Cardiac fibroblast (primary cell): ENCODE measurements at regions not wholly inside any gene's neighbourhood (a gene's known extent, or its start where the extent isn't known, plus 50 kb on each side); places are given as distances from the start of the nearest gene placed in this dataset.
A peak's percentile ranks its signal among the peaks of the same experiment; 100 is the strongest.

Experiments used
- DNase-seq, 2 donors: peaks; one replicate each; pipeline versions ENCODE4 v3.0.0 to v3.0.0-alpha.2; 2010; ENCODE audit warnings: low read depth in 2 of 2
- H3K4me3 ChIP-seq, 2 donors: replicated peaks in 1 of 2; 1 replicate in 1 of 2; 2 replicates in 1 of 2; pipeline ENCODE4 v1.5.1; 2011; ENCODE audit warnings: low read depth in 2 of 2, low read length in 2 of 2, mild to moderate bottlenecking in 2 of 2, moderate library complexity in 1 of 2
- TF ChIP-seq, protein P1 (sequence below): IDR thresholded peaks from one replicate; pipeline ENCODE4 v1.5.1; 2011; ENCODE audit warnings: low read depth, mild to moderate bottlenecking, low read length, inconsistent platforms

DNA sequence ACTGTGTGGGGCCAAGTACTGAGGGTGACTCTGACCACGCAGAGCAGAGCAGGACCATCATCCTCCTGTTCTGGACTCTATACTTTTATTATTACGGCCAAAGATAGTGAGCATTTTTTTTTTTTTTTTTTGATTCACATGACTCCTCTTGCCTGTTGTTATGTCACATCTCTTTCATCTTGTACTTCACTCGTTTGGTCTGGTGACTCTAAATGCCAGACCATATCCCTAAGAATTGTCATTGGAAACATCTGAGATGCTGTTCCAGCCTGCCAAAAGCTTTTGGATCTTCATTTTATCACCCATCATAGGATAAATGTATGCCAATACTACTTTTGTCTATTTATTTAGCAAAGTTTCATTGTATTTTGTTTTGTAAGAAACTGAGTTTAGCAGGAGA, 168.2 kb upstream of the RAI14 start:
- no peak for DNase-seq
- TF ChIP-seq, protein P1, sequence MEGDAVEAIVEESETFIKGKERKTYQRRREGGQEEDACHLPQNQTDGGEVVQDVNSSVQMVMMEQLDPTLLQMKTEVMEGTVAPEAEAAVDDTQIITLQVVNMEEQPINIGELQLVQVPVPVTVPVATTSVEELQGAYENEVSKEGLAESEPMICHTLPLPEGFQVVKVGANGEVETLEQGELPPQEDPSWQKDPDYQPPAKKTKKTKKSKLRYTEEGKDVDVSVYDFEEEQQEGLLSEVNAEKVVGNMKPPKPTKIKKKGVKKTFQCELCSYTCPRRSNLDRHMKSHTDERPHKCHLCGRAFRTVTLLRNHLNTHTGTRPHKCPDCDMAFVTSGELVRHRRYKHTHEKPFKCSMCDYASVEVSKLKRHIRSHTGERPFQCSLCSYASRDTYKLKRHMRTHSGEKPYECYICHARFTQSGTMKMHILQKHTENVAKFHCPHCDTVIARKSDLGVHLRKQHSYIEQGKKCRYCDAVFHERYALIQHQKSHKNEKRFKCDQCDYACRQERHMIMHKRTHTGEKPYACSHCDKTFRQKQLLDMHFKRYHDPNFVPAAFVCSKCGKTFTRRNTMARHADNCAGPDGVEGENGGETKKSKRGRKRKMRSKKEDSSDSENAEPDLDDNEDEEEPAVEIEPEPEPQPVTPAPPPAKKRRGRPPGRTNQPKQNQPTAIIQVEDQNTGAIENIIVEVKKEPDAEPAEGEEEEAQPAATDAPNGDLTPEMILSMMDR = no peak
- no peak overlapping the region for H3K4me3 ChIP-seq

DNA sequence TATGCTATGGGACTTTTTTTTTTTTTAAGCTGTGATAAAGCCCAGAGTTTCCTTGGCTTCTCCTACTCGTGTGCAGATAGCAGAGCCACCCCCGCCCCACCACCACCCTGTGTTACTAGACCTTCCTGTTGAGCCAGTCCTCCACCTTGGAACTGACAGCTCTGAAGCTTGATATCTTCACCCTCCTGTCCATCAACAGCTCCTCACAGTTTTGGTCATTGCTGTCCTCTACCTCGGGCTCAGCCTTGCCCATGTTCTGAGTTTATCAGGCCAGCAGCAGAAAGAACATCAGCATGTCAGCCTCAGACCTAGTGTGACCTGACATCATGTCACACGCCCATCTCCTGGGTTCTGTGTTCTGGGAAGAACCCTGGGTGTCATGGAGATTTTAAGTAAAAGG, 167.1 kb upstream of the RAI14 start:
- no peak overlapping the region for H3K4me3 ChIP-seq
- TF ChIP-seq, protein P1 = no peak

DNA sequence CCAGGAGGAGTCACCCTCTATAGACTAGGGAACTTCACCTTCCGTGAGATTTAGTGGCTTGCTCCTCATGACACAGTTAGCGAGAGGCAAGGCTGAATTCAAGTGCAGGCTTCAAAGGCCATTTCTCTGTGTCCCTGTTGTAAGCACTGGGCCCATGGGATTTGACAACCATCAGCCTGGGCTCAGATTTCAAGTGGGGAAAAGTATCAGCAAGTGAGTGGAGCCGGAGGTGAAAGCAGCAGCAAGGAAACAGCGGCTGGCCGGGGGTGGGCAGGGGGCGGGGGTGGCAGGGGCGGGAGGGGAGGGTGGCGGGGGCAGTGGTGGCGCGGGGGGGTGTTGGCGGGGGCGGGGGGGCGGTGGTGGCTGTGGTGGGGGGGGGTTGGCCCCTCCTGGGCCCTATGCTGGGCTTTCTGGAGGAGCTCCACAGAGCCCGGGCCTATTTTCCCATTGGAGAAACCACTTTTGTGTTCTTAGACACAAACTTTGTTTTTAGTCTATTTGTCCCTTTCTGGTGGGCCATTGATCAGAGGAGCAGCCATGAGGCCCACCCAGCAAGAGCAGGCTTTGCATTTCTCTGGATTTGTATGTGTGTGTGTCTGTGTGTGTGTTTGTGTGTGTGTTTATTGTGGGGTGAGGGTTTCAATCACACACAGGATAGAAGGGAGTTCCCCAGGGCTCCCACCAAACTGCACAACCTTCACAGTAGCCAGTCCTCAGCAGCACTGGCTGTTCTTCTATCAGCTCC, 165.4 kb upstream of the RAI14 start:
- H3K4me3 ChIP-seq = no peak overlapping the region
- DNase-seq = peak in 1 of 2 donors; percentile 36
- TF ChIP-seq, protein P1 = no peak

More for the DNA sequence above, 167.1 kb upstream of the RAI14 start:
- DNase-seq = no peak

DNA sequence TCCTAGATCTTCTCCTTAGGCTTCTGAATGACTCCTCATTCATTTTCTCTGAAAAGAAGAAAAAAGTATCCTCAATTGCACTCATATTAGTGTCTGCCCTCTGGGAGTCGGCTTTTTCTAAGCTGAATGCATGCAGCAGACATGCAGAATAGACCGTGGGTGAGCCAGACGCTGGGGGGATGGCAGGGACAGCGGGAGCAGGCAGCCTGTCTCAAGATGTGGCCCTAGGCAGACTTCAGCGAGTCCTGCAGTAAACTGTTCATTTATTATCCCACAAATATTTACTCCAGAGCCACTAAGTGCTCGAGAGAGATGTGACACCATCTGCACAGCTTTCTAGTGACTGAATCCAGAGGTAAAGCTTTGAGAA, 164.9 kb upstream of the RAI14 start:
- TF ChIP-seq, protein P1 = no peak
- DNase-seq = no peak
- no peak overlapping the region for H3K4me3 ChIP-seq

DNA sequence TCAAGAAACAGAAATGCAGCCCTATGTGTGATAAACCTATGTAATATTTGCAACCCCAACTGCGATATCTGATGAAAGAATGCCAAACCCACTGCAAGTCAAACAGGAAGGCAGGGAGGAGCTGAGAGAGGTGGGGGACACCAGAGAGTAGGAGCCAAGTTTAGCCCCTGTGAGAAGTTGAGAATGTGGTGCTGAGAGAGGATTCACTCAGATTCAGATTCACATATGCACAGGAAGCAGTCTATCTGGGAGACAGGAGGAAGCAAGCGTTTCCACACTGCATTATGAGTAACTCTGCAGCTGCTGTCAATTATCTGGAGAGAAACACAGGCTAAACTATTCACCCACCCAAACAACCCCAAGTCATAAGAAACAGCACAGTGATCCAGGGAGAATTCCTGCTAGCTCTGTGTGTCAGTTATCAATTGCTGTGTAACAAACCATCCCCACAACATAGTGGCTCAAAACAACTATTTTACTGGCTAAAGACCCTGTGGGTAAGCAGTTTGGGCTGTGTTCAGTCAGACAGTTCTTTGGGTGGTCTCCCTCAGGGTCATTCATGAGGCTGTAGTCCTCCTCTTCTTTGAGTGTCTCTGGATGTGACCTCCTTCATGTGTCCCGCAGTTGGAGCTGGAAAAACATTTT, 161.9 kb upstream of the RAI14 start:
- TF ChIP-seq, protein P1 = no peak
- H3K4me3 ChIP-seq = no peak overlapping the region
- peak; percentile 49 to 78 for DNase-seq

DNA sequence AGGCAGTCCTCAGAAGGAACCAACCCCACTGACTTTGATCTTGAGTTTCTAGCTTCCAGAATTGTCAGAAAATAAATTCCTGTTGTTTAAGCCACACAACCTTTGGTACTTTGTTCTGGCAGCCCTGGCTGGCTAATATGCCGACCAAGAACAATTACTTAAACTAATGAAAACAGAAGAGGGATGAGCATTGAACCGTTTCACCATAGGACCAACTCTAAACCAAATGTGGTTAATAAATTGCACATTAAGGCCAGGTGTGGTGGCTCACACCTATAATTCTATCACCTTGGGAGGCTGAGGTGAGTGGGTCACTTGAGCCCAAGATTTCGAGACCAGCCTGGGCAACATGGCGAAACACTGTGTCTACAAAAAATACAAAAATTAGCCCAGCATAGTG, 160.9 kb upstream of the RAI14 start:
- TF ChIP-seq, protein P1 = no peak
- no peak for DNase-seq
- H3K4me3 ChIP-seq = no peak overlapping the region
